H9 (cell line): ENCODE measurements at regions not wholly inside any gene's neighbourhood (a gene's known extent, or its start where the extent isn't known, plus 50 kb on each side); places are given as distances from the start of the nearest gene placed in this dataset.

Experiments used
- DNase-seq: peaks from one replicate; pipeline ENCODE4 v3.0.0-alpha.2; 2017
- H2AFZ ChIP-seq: one replicate; pipeline ENCODE4 v1.6.1; 2013; ENCODE audit warnings: mild to moderate bottlenecking, low read length, control low read depth, moderate library complexity
- H2AK5ac ChIP-seq: 2 replicates; pipeline ENCODE4 v1.6.1; 2013; ENCODE audit warnings: low read length, control low read depth, mixed read lengths; ENCODE audit not compliant: insufficient read length
- H2BK120ac ChIP-seq: one replicate; pipeline ENCODE4 v1.6.1; 2013; ENCODE audit warnings: low read depth, mild to moderate bottlenecking, low read length, control low read depth, inconsistent platforms; ENCODE audit not compliant: poor library complexity, severe bottlenecking
- H2BK12ac ChIP-seq: 2 replicates; pipeline ENCODE4 v1.6.1; 2013; ENCODE audit warnings: low read length, control low read depth, mixed read lengths, low read depth; ENCODE audit not compliant: insufficient read length
- H2BK15ac ChIP-seq: 2 replicates; pipeline ENCODE4 v1.6.1; 2013; ENCODE audit warnings: low read depth, low read length, control low read depth
- H2BK20ac ChIP-seq: one replicate; pipeline ENCODE4 v1.6.1; 2013; ENCODE audit warnings: low read depth, mild to moderate bottlenecking, low read length, control low read depth, inconsistent platforms; ENCODE audit not compliant: poor library complexity, severe bottlenecking
- H2BK5ac ChIP-seq: 2 replicates; pipeline ENCODE4 v1.6.1; 2013; ENCODE audit warnings: low read length, control low read depth, mixed read lengths; ENCODE audit not compliant: insufficient read length
- H3K14ac ChIP-seq: 2 replicates; pipeline ENCODE4 v1.6.1; 2013; ENCODE audit warnings: low read length, control low read depth; ENCODE audit not compliant: insufficient read depth
- H3K18ac ChIP-seq: 2 replicates; pipeline ENCODE4 v1.6.1; 2013; ENCODE audit warnings: low read depth, mild to moderate bottlenecking, mixed read lengths, low read length, control low read depth; ENCODE audit not compliant: insufficient read length
- H3K23ac ChIP-seq: 2 replicates; pipeline ENCODE4 v1.6.1; 2013; ENCODE audit warnings: low read length, control low read depth, mixed read lengths, low read depth; ENCODE audit not compliant: insufficient read length
- H3K23me2 ChIP-seq: 2 replicates; pipeline ENCODE4 v1.6.1; 2013; ENCODE audit warnings: low read depth, mild to moderate bottlenecking, mixed read lengths, low read length, control low read depth; ENCODE audit not compliant: insufficient read length, poor library complexity, severe bottlenecking
- H3K27ac ChIP-seq: 2 replicates; pipeline ENCODE4 v1.5.1; 2013; ENCODE audit warnings: low read length, control low read depth, mixed read lengths, low read depth; ENCODE audit not compliant: insufficient read length
- H3K27me3 ChIP-seq: 2 replicates; pipeline ENCODE4 v1.6.1; 2013; ENCODE audit warnings: low read length, control low read depth, inconsistent platforms; ENCODE audit not compliant: insufficient read depth
- H3K4ac ChIP-seq: 2 replicates; pipeline ENCODE4 v1.6.1; 2013; ENCODE audit warnings: low read depth, mild to moderate bottlenecking, control low read depth, inconsistent platforms, low read length, moderate library complexity
- H3K4me1 ChIP-seq: 2 replicates; pipeline ENCODE4 v1.6.1; 2013; ENCODE audit warnings: low read length, control low read depth, inconsistent platforms; ENCODE audit not compliant: insufficient read depth
- H3K4me2 ChIP-seq: 2 replicates; pipeline ENCODE4 v1.6.1; 2013; ENCODE audit warnings: low read length, control low read depth, mixed read lengths; ENCODE audit not compliant: insufficient read length, insufficient read depth
- H3K56ac ChIP-seq: 2 replicates; pipeline ENCODE4 v1.6.1; 2013; ENCODE audit warnings: low read depth, mild to moderate bottlenecking, mixed read lengths, low read length, control low read depth; ENCODE audit not compliant: insufficient read length
- H3K79me1 ChIP-seq: 2 replicates; pipeline ENCODE4 v1.6.1; 2013; ENCODE audit warnings: low read depth, mild to moderate bottlenecking, moderate library complexity, low read length, control low read depth, inconsistent platforms; ENCODE audit not compliant: insufficient read depth, poor library complexity, severe bottlenecking
- H3K79me2 ChIP-seq: 2 replicates; pipeline ENCODE4 v1.6.1; 2013; ENCODE audit warnings: low read length, control low read depth, inconsistent platforms; ENCODE audit not compliant: insufficient read depth
- H3K9ac ChIP-seq: 2 replicates; pipeline ENCODE4 v1.6.1; 2013; ENCODE audit warnings: low read length, control low read depth, mixed read lengths; ENCODE audit not compliant: insufficient read length; ENCODE audit errors: extremely low read depth
- H3K9me3 ChIP-seq: one replicate; pipeline ENCODE4 v1.6.1; 2013; ENCODE audit warnings: low read depth, low read length, inconsistent platforms; ENCODE audit not compliant: control insufficient read depth
- H3T11ph ChIP-seq: one replicate; pipeline ENCODE4 v1.6.1; 2013; ENCODE audit warnings: mild to moderate bottlenecking, low read length, control low read depth, inconsistent platforms
- H4K20me1 ChIP-seq: one replicate; pipeline ENCODE4 v1.6.1; 2013; ENCODE audit not compliant: control insufficient read depth, insufficient read length, insufficient read depth
- H4K5ac ChIP-seq: 2 replicates; pipeline ENCODE4 v1.6.1; 2013; ENCODE audit warnings: low read depth, mild to moderate bottlenecking, mixed read lengths, low read length, control low read depth; ENCODE audit not compliant: insufficient read length
- H4K8ac ChIP-seq: replicated peaks from 2 replicates; pipeline ENCODE4 v1.6.1; 2013; ENCODE audit warnings: low read length, control low read depth, mixed read lengths, low read depth; ENCODE audit not compliant: insufficient read length
- H4K91ac ChIP-seq: 2 replicates; pipeline ENCODE4 v1.6.1; 2013; ENCODE audit warnings: low read depth, mild to moderate bottlenecking, moderate library complexity, mixed read lengths, low read length, control low read depth; ENCODE audit not compliant: insufficient read length
- H3K27ac Mint-ChIP-seq, 3 experiments: 2 replicates in 2 of 3; 3 replicates in 1 of 3; pipeline ENCODE4 v1.8.0; 2020 to 2021; ENCODE audit warnings: mixed read lengths in 3 of 3, mild to moderate bottlenecking in 1 of 3, moderate library complexity in 1 of 3
- H3K27me3 Mint-ChIP-seq: 2 replicates; pipeline ENCODE4 v1.8.0; 2021; ENCODE audit warnings: low read depth, mild to moderate bottlenecking, moderate library complexity, mixed read lengths
- H3K36me3 Mint-ChIP-seq, 3 experiments: 2 replicates in 2 of 3; 3 replicates in 1 of 3; pipeline ENCODE4 v1.8.0; 2020 to 2021; ENCODE audit warnings: low read depth in 3 of 3, mixed read lengths in 3 of 3; ENCODE audit not compliant: insufficient read depth in 1 of 3
- H3K4me1 Mint-ChIP-seq, 2 experiments: 2 replicates each; pipeline ENCODE4 v1.8.0; 2020; ENCODE audit warnings: mixed read lengths in 2 of 2
- H3K4me3 Mint-ChIP-seq, 2 experiments: 2 replicates in 1 of 2; 3 replicates in 1 of 2; pipeline ENCODE4 v1.8.0; 2020 to 2021; ENCODE audit warnings: mild to moderate bottlenecking in 2 of 2, mixed read lengths in 2 of 2, moderate library complexity in 1 of 2
- H3K9me3 Mint-ChIP-seq, 2 experiments: 2 replicates in 1 of 2; 3 replicates in 1 of 2; pipeline ENCODE4 v1.8.0; 2020; ENCODE audit warnings: mild to moderate bottlenecking in 2 of 2, mixed read lengths in 2 of 2, moderate library complexity in 1 of 2
- WGBS: extraction: QIAGEN DNeasy Blood & Tissue Kit; methylation state at CpG from one replicate; pipeline ENCODE4 v1.1.7; 2013; ENCODE audit warnings: missing lambda C conversion rate, low lambda C conversion rate, mixed read lengths; ENCODE audit not compliant: insufficient read length; ENCODE audit errors: extremely low coverage; 5-methylcytosine and 5-hydroxymethylcytosine counted together
- TF ChIP-seq, protein P1 (sequence below): fragments of 200-600 bp; sonication (generic); conservative IDR thresholded peaks from 3 replicates; pipeline ENCODE4 v1.8.0; 2021; ENCODE audit warnings: antibody characterized with exemption, mild to moderate bottlenecking

DNA sequence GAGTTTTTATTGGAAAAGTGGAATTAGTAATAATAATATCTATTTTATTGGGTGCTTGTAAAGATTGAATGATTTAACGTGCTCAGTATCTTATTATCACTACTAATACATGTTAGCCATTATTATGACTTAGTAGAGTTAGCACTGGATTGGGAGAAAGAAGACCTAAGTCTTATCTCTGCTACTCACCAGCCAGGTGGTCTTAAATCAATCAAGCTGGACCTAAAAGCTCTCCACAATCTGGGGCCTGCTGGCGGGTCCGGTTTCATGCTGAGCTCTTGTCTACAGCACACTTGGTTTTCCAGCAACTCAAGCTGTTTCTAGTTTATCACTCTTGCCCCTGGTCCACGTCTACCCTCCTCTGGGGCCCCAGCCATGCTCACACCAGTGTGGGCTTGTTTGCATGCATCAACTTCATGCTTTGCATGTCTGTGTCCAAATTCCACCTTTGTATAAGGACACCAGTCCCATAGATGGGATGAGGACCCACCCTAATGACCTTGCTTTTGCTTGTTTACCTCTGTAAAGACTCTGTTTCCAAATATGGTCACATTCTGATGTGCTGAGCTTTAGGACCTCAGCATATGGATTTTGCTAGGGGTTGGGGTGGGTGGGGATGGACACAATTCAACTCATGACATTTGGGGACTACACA is 363.1 kb downstream of the LPIN1 start:
- Mint-ChIP-seq H3K4me1 (peaks cover 18 to 23% of the 10 kb centered on the region in 2 experiments), H3K36me3 (no peaks in the 10 kb centered on the region; a peak in 1 of 7 replicates), H3K27ac (no peak overlapping the region; a peak in 1 of 7 replicates), H3K27me3 (no peaks in the 10 kb centered on the region), H3K9me3 (no peaks in the 10 kb centered on the region), H3K4me3 (no peak overlapping the region)
- Histone ChIP-seq H3T11ph (no peak overlapping the region), H3K79me2 (no peaks in the 10 kb centered on the region), H2BK12ac (no peak overlapping the region), H2BK20ac (no peak overlapping the region), H2AK5ac (no peak overlapping the region), H4K91ac (no peak overlapping the region), H3K27me3 (no peaks in the 10 kb centered on the region), H3K4me1 (no peaks in the 10 kb centered on the region; the same call in 1 of the 2 replicates), H3K79me1 (no peaks in the 10 kb centered on the region), H2AFZ (no peak overlapping the region), H3K23me2 (no peaks in the 10 kb centered on the region), H4K5ac (no peak overlapping the region), H3K4ac (no peak overlapping the region), H3K18ac (no peak overlapping the region), H3K56ac (no peak overlapping the region), H2BK120ac (no peak overlapping the region), H3K23ac (no peak overlapping the region), H3K9ac (no peak overlapping the region), H3K14ac (no peak overlapping the region), H3K4me2 (no peak overlapping the region), H4K8ac (no peak overlapping the region), H3K27ac (no peak overlapping the region), H2BK15ac (no peak overlapping the region), H2BK5ac (no peak overlapping the region), H3K9me3 (no peaks in the 10 kb centered on the region), H4K20me1 (no peaks in the 10 kb centered on the region)
- TF ChIP-seq, protein P1, sequence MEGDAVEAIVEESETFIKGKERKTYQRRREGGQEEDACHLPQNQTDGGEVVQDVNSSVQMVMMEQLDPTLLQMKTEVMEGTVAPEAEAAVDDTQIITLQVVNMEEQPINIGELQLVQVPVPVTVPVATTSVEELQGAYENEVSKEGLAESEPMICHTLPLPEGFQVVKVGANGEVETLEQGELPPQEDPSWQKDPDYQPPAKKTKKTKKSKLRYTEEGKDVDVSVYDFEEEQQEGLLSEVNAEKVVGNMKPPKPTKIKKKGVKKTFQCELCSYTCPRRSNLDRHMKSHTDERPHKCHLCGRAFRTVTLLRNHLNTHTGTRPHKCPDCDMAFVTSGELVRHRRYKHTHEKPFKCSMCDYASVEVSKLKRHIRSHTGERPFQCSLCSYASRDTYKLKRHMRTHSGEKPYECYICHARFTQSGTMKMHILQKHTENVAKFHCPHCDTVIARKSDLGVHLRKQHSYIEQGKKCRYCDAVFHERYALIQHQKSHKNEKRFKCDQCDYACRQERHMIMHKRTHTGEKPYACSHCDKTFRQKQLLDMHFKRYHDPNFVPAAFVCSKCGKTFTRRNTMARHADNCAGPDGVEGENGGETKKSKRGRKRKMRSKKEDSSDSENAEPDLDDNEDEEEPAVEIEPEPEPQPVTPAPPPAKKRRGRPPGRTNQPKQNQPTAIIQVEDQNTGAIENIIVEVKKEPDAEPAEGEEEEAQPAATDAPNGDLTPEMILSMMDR, result no peak
- DNase-seq, result no peak
- WGBS, result no CpG with 5 or more reads among the region's 4 CpGs
